A172 (cell line): ENCODE measurements at regions not wholly inside any gene's neighbourhood (a gene's known extent, or its start where the extent isn't known, plus 50 kb on each side); places are given as distances from the start of the nearest gene placed in this dataset.
"Not testable (repeated sequence)": the region's sequence is repeated elsewhere in the genome, so short reads cannot be mapped to it uniquely, and the experiment has no call there.

Source experiments
- DNase-seq: peaks from one replicate; pipeline ENCODE4 v3.0.0-alpha.2; 2015; ENCODE audit warnings: low spot score

- no peak for DNase-seq
Observed at GRCh38 chr16:73122604-73123391, 74.9 kb upstream of the ZFHX3 start.

- DNase-seq: no peak
Observed at GRCh38 chr16:73116576-73116975, 68.6 kb upstream of the ZFHX3 start.

GRCh38 chr16:73113336-73113735 is 65.4 kb upstream of the ZFHX3 start:
- no peak for DNase-seq

- no peak for DNase-seq
Observed at GRCh38 chr16:73108195-73108963, 60.5 kb upstream of the ZFHX3 start.

GRCh38 chr16:73107371-73107770 is 59.4 kb upstream of the ZFHX3 start:
- DNase-seq: no peak

GRCh38 chr16:73106329-73107034 is 58.6 kb upstream of the ZFHX3 start:
- DNase-seq: no peak

- DNase-seq: no peak
Observed at GRCh38 chr16:73101568-73101967, 53.6 kb upstream of the ZFHX3 start.

GRCh38 chr16:73099601-73100000 is 51.7 kb upstream of the ZFHX3 start:
- not testable (repeated sequence) for DNase-seq
